GM18508 (cell line): ENCODE measurements at regions not wholly inside any gene's neighbourhood (a gene's known extent, or its start where the extent isn't known, plus 50 kb on each side); places are given as distances from the start of the nearest gene placed in this dataset.
"Not testable (repeated sequence)": the region's sequence is repeated elsewhere in the genome, so short reads cannot be mapped to it uniquely, and the experiment has no call there.

Experiments used
- ATAC-seq: cut with Tn5 transposase; IDR thresholded peaks from one replicate; pipeline ENCODE4 v1.9.1; 2021; ENCODE audit warnings: moderate number of reproducible peaks; ENCODE audit not compliant: insufficient read depth, unreplicated experiment

DNA sequence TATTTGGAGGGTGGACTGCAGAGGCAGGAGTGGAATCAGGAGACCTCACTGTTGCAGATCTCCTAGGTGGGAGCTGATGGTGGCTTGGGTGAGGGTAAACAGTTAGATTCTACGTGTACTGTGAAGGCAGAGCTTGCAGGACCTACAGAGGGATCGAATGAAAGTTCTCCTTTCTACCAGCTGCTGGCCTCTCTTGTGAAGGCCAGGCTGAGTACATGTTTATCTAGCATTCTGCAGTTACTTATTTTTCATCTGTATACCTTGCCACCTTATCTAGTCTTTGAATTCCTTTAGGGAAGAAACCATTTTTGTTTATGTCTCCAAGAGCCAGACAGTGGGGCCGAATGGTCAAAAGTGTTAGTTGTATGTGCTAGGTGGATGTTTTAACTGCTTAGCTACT lies 57.6 kb downstream of the PTTG1 start:
- ATAC-seq: no peak

DNA sequence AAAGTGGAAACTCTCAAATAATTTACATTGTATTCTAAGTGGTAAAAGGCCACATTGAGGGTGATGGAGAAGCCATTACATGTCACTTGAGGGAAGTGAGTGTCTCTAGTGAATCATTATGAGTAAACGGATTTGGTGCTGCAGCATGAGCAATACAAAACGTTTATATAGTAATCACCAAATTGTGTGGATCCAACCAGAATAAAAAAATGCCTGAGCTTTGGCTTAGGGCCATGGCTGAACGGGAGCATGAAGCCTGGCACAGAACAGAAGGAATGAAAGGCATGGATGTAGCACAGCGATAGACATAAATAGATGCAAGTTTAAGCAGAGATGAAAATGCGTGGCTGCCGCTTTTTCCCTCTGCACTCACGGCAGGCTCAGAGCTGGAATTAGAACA lies 58.3 kb downstream of the PTTG1 start:
- ATAC-seq: no peak

DNA sequence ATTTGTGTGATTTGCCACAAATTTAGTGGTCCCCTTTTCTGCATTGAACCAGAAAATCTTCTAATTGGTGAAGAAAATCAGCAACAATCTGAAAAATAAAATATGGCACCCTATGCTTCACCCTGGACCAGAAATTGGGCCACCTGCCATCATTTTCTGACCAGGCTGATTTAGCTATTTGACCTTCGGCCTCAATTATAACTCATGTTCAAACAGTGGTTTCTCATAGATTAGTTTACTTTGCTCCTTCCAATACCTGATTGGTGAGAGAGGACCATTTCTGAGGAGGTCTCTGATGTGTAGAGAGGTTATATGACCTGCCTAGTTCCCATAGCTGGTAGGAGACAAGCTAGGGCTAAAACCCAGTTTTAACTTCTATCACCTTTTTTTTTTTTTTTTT lies 59.0 kb downstream of the PTTG1 start:
- ATAC-seq: no peak

DNA sequence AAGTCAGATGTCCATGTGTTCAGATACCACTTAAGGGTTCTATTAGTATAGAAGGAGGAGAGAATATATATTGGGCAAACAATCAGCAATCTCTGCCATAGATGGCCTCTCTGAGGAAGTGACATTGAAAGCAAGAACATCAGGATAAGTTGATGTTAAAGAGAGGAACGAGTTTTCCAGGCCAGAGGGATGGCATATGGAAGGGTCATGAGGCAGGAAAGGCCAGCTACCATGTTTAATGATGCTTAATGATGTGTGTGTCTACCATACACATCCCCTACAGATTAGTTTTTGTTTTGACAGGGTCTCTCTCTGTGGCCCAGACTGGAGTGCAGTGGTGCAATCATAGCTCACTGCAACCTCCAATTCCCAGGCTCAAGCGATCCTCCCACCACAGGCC lies 63.0 kb downstream of the PTTG1 start:
- ATAC-seq: no peak

DNA sequence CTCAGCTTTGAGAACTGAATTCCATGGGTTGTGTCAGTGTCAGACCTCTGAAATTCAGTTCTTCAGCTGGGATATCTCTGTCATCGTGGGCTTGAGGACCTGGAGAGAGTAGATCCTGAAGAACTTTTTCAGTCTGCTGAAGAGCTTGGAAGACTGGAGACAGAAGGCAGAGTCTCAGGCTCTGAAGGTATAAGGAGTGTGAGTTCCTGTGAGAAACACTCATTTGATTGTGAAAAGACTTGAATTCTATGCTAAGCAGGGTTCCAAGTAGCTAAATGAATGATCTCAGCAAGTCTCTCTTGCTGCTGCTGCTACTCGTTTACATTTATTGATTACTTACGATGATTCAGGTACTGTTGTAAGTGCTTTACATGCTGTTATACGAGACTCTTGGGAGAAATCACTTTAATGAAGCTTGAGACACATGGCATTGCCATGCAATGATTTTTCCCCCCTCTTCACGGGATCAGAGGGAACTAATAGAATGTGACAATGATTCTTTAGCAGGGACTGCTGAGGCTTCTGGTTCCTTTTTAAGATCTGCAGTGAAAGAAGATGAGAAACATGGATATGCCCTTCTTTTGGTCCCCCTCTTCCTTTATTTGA lies 63.8 kb downstream of the PTTG1 start:
- no peak for ATAC-seq

DNA sequence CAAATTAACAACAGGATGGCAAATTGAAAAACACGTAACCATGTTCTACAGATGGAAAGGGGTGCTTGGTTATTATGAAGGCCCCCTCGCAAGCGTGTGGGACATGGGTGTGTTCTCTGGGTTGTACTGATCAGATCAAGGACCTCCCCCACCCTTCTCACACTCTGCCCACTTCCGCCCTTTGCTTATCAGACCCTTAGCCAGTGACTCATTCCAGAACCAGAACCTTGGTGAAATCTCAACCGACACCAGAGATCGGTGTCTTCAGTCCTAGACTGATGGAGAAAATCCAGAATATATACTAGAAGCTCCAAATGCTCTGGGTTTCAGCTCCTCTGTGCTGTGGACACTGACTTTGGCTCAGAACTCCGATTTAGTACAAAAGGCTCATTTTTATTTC lies 64.9 kb downstream of the PTTG1 start:
- ATAC-seq: no peak

DNA sequence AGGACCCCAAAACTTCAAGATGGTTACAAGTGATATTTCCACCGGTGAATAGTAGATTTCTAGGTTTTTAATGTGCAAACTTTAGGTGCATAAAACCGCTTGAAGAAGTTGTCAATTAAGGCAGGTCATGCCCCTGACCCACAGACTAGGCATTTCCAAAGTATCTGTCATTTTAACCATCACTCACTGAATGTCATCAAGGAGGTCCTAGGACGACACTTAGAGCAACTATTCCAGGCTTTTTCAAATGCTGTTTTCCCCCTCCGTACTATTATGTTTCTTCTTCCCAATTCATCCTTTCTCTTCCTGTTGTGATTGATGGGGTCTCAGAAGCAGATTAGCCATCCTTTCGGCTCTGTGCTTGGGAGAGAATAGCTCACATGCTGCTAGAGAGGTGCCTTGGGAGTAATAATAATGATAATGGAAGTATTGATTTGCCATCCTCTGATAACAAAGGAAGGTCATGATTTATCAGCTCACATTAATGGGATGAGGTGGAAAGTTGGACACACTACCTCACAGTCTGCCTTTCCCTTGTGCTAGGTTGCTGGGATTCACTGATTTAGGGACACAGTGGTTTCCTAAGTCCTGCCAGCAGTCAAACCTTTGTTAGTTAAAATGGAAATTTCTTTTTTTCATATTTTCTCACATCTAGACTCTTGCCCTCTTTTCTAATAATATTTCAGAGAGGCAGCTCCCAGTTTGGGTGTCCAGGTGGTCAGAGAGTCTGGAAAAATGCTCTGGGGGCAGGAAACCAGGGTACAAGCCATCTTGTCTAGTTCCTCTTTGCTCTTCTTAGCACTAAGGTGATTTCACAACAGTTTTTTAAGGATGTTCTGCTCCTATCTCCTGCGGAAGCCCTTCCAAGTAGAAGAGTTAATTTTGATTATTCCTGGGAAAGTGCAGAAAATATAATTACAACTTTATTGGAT lies 67.0 kb downstream of the PTTG1 start:
- ATAC-seq: no peak

DNA sequence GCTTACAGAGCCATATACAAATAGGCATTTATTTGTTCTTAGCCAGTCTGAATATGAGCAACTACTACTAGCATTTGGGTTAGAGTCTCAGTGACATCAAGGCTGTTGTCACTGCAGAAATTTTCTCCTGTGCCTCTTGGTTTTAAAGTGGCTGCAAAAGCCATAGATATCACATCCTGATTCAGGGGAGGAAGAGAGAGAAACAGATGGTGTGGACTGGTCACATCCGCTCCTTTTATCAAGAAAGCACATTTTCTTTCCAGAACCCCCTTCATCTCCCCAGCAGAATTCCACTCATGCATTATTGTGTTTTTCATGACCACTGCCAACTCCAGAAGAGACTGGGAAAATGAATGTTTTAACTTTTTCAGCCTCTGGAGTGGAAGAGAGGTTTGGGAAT lies 69.8 kb downstream of the PTTG1 start:
- ATAC-seq: no peak

DNA sequence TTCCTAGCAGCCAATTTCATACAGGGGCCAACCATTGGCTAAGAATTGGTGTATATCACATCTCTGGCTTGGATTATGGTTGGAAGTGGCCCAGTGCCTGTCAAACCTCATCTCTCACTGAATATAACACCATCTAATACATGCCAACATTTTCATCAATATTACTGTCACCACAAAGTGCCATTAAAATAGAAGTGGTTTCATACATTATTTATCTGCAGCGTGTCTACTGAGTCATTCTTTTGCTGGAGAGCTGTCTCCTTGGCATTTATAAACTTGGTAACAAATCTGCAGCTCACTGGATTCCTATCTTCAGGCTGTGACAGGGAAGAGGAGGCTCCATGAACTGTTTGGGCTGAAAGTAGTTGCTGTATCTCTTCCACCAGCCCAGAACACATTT lies 70.9 kb downstream of the PTTG1 start:
- no peak for ATAC-seq

DNA sequence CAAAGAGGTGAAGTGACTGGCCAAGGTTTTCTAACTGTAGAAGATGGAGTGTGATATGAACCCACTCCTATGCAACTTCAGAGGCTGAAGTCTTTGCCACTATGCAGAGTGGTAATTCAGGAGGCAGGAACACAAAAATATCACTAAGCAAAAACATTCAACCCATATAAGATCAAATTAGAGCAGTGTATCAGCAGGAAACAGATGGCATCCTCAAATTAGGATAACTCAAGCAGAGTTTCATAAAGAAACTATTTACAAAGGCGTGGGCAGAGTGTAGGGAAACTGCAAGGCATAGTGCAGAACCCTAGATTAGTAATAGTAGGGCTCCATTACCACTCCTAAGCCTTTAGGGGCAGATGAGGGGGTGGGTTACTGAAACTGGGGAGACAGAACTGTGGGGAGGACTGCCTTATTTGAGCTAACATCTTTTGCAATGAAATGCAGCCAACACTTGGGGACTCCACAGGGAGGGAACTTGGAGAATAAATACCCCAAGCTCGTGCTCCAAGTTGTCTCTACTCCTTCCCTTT lies 72.2 kb downstream of the PTTG1 start:
- ATAC-seq: no peak

DNA sequence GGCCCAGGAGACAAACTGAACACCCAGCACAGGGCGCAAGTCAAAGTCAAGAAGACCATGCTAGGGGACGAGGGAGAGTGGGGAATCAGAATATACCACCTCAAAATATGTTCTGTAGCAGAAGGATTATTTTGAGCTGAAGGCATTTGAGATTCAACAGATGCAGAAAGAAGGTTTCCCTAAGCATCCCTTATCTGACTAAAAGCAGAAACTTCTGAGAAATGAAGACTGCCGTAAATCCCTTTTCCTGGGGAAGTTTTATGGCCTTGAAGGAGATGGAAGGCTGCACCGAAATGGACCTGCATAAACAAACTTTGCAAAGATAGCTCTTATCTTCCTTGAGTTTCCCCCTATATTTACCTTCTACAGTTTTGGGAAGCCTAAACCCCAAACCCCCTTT lies 72.8 kb downstream of the PTTG1 start:
- no peak for ATAC-seq

DNA sequence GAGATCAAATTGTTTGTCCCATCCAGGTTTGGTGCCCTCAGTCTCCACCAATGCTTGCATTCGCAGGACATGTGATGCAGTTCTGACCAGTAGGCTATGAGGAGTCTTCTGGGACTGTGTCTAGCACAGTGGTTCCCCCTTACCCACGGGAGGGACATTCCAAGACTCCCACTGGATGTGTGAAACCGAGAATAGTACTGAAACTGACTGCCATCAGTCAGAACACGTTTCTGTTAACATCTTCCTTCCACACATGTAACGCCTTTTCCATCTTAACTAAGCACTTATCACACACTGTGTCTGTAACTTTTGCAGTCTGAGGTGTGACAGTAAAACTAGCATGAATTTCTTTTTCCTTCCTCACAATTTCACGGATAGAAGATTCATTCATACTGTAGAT lies 74.7 kb downstream of the PTTG1 start:
- ATAC-seq: no peak

DNA sequence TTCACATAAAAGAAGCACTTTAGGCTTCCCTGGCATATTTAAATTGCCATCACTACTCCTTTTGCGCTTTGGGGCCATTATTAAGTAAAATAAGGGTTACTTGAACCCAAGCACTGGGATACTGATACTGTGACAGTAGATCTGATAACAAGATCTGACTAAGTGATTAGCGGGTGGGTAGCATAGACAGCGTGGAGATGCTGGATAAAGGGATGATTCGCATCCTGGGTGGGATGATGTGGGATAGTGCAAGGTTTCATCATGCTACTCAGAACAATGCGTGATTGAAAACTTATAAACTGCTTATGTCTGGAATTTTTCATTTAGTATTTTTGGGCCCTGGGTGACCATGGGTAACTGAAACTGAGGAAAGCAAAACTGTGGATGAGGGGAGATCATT lies 75.1 kb downstream of the PTTG1 start:
- ATAC-seq: no peak

DNA sequence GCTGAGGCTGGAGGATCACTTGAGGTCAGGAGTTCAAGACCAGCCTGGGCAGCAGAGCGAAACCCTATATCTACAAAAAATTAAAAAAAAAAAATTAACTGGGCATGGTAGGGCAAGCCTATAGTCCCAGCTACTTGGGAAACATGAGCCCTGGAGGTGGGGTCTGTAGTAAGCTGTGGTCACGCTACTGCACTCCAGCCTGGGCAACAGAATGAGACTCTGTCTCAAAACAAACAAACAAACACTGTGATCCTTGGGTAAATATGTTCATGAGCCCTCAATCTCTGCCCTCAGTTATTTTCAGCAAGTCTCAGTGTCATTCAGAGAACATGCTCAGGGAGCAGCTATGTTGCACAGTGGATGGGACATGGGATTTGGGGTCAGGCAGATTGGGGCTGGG lies 76.2 kb downstream of the PTTG1 start:
- ATAC-seq: no peak

DNA sequence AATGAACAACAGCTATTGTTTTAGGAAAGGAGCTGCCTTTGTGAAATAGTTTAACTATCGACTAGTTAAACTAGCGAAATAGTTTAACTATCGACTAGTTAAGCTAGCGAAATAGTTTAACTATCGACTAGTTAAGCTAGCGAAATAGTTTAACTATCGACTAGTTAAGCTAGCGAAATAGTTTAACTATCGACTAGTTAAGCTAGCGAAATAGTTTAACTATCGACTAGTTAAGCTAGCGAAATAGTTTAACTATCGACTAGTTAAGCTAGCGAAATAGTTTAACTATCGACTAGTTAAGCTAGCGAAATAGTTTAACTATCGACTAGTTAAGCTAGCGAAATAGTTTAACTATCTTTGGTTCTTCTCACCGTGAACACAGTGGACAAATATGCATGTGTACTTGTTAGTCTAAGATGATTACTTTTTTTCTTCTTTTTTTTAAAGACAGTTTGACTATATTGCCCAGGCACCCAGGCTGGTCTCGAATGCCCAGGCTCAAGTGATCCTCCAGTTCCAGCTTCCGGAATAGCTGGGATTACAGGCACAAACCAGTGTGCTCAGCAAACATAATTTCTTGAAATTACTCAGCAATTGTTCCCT lies 76.9 kb downstream of the PTTG1 start:
- not testable (repeated sequence) for ATAC-seq

DNA sequence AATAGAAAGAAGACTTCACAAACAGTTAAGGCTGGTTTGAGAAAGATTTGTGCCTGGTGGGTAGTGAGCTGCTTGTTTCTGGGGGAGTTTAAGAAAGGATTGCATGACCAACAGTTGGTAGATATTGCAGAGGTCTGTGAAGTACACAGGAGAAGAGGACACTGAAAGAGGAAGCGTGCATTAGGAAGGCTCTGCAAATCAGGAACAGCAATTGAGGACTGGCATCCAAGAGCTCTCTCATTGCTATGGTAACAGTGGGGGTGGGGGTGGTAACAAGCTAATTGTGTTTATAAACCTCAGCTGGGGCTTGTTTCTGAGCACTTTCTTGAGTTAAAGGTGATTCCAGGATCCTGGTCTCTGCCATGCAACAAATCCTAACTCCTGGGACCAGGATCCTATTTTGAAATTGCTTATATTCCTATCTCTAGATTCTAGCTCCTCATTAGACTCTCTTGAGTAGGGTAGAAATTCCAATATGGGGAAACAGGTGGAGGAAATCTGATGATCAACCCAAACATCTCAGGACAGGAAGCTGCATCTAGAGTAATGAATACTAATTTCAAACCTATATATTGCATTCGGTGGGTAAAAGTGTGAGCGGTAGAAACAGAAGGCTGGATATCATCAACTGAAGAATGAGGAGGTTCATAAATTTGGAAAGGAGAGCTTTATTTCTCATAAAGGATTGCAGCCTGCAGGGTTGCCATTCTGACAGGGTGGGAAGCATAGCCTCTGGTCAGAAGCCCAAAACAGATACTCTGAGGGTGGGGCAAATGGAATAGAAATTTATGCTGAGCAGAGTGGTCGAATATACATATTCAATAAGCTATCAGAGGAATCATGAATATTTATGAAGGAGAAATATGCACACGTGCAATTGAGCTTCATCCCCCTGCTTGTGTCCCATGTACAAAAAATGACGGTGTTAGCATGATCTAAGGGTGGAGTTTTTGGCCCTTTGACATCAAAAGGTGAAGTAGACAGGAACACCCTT lies 79.4 kb downstream of the PTTG1 start:
- ATAC-seq: no peak

DNA sequence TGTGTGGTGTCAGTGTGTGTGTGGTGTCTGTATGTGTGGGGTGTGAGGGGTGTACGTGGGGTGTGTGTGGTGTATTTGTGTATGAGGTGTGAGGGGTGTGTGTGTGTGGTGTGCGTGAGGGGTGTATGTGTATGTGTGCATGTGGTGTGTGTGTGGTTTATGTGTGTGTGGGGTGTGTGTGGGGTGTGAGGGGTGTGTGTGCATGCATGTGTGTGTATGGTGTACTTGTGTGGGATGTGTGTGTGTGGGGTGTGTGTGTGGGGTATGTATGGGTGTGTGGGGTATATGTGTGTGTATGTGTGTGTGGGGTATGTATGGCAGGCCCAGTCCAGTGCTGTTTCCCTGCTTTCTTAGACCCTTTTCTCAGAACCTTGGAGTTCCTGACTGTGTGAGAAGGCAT lies 83.3 kb downstream of the PTTG1 start:
- ATAC-seq: no peak

DNA sequence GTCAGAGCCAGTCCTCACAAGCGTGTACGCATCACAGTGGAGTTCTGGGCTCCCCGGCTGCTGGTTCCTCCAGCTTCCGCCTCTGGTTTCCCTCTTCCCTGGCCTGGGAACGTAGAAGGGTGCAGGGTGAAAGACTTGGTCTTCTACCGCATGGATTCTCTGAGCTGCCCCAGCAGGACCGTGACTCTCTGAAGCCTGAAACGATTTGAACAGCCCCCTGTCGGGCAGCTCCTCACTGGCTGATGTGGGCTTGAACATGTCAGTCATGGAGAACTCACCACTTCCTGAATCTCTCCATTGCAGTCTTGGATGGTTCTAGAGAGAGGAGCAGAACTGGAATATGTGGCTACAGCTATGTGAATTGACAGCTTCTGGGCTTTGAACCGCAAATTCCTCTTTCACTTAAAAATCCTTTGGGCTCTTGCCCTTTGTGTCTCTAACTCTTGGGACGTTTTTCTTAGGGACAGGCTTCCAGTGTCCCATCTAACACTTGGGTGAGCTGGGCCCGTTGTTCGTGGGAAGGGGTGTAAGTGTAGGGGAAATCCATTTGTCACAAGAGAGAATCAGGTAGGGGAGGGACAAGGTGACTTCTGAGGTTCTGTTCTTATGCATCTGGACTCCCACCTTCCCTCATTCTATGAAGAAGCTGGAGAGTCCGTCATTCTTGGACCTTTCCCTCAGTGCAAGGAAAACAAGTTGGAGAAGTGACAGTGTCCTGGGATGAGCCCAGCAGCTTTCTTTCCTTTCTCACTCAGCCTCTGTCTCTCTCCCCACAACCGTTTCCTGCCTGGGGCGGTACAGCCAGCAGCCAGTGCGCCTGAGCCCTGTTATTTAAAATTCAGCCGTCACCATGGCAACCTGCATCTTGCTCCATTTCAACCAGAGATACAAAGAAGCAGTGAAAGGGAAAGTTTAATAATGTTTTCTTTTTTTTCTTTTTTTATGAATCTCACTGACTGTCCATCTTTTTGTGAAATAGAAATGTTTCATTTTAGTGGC lies 84.7 kb downstream of the PTTG1 start:
- ATAC-seq: peak; percentile 70

DNA sequence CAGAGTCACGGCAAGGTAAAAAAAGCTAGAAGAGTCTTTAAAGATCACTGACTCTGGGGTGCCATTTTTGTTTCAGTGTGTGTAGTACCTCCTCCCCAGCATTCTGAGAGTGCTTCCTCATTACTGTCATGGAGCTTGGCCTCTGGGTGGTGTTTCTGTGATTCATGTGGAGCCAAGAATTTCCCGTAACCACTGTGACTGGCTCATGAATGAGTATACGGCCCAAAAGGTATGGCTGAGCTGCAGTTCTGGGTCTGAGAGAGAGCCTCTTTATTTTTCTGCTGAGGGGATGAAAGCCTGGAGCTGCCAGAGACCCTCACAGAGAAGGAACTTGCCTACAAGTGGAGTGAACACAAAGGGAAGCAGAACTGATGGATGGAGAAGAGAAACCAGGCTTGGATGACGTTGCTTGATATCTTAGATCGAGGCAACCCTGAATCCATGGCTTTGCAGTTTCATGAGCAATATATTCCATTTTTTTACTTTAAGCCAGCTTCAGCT lies 85.6 kb downstream of the PTTG1 start:
- ATAC-seq: no peak
